ENCODE measurements at regions not wholly inside any gene's neighbourhood (a gene's known extent, or its start where the extent isn't known, plus 50 kb on each side); places are given as distances from the start of the nearest gene placed in this dataset.

- DNase-seq (ENCODE audit: low read depth): no peak
Observed at GRCh38 chr2:217271813-217272212, 411.9 kb upstream of the TNP1 start.

DNA sequence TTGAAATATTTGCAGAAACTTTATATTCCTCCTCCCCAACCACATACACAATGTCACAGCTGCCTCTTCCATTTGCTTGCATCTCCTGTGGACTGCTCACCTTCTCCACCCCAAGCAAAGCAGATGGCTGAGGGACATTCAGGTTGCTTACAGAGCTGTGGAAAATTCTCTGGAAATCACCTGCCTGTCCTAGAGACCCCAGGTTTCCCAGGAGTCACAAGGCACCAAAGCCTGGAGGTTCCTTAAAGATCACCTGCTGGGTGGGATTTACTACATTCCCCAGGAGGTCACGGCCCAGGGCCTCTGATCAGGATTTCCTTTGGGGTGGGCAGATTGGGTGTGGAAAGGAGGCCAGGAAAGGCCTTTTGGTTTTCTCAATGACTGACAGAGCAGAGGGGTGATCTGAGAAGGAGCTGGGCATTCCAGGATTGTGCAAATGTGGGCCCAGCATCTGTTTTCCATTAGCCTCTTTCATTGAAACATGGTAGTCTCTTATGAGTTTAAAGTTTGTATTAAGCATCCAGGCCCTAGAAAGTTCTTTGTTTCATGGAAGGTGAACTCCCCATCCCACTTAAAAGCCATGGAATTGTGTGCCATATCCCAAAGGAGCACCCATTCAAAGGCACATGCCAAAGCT, 410.7 kb upstream of the TNP1 start:
- DNase-seq (ENCODE audit: low read depth): no peak

- no peak for DNase-seq (ENCODE audit: low read depth)
Observed at GRCh38 chr2:217269701-217270484, 410.0 kb upstream of the TNP1 start.

DNA sequence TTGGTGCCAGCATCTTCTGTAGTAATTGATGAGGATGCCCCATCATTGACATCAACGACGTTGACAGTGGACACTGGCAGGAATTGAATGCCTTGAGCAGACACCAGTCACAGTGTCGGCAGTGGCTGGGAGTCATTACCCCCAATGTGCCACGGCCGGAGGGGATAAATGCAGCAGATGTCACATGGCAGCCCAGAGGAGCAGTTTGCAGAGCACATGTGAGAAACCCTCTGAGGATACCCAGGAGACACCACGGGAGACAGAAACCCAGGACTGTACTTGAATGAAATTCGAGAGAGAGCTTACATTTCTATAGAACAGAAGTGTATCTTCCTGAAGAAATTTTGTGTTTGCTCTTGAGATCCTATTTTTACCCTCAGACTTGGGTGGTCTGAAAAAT, 409.1 kb upstream of the TNP1 start:
- no peak for DNase-seq (ENCODE audit: low read depth)

GRCh38 chr2:217267758-217268157, 407.9 kb upstream of the TNP1 start:
- no peak for DNase-seq (ENCODE audit: low read depth)

DNA sequence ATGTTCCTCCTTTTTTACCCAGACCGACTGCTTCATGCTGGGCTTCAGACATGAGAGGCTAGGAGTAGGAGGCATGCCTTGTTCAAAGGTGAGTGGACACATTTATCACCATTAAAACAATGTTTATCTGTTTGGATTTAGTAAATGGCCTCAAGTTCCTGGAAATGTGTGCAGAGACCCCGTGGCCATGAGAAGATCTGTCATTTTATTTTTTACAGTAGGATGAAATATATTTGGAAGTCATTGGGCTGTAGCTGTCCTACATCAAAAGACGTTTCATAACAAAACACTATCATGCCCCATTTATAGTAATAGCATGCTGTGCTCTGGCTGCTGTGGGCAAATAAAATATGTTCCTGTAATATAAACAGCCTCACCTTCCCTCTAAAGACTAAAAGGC, 403.9 kb upstream of the TNP1 start:
- no peak for DNase-seq (ENCODE audit: low read depth)

GRCh38 chr2:217262911-217263310, 403.0 kb upstream of the TNP1 start:
- DNase-seq (ENCODE audit: low read depth): no peak

DNA sequence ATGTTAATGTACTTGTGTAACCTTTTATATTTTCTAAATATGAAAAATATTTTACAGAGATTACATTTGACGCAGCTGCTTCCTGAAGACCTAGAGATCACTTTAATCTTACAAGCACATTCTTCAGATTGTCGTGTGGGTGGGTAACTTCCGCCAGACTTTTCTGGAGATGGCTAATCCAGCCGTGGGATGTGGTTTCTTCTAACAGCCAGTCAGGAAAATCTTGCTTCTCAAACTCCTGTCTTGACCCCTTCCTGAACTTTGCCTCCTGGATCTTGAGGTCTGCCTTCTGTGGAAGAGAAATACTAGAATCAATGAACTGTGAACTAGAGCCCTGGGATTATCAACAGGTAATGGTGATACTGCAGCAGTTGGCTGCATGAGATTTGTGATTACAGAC, 401.6 kb upstream of the TNP1 start:
- no peak for DNase-seq (ENCODE audit: low read depth)

DNA sequence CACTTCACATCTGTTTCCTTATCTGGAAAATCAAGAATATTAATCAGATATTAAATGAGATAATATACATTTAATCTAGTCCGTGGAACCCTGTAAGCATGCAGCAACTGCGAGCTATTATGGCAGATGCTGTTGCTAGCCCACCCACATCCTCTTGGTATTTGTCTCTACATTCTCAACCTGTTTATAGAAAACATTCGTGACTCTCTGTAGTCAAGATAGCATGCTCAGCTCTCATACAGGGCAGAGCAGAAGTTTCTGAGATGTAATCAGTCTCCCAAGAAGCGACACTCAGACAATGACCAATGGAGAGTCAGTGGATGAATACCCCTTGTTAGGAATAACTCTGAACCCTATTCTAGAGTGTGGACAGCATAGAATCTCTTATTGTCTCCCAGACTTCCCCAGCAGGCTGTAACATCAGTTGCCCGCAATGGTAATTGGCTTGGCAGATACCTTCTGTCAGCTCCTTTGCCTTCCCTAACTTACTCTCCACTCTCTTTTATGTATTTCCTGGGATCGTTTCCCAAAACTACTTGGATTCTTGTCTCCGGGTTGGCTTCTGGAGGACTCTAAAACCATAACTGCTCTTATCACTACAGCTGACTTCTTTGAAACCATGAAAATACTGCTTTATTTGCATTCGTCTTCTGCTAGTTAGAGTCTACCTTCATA, 400.7 kb upstream of the TNP1 start:
- no peak for DNase-seq (ENCODE audit: low read depth)

DNA sequence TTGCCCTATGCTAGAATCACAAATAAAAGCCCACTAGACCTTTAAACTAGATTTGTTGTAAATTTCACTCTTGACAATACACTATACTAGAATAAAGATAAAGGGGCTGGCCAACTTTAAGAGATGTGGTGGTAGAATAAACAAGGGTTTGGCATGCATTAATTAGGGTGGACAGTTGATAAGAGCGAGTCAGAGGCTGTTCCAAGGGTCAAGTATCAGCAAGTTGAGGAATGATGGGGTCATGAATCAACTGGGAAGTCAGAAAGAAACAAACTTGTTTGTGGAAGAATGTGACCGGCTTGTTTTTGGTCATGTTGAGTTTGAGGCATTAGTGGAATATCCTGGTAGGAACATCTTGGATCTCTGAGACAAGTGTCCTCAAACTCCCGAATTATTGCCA, 398.3 kb upstream of the TNP1 start:
- no peak for DNase-seq (ENCODE audit: low read depth)

DNA sequence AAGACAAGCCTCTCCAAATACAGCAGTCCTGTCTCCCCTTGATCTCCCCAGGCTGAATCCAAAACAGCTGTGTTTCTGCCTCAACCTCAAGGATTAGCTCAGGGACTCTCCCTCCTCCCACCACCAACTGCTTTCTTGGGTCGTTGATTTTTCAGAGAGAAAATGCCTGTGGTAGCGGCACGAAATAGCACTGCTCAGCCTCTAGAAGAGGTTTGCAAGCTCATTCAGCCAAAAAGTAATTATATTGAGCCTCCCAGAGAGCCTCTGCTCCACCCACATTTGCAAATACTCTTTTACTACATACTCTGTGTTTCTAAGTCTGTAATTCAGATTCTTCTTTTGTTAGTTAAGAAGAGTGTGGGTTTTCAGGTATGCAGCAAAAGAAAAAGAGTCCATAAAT, 396.4 kb upstream of the TNP1 start:
- no peak for DNase-seq (ENCODE audit: low read depth)

- DNase-seq (ENCODE audit: low read depth): no peak
Observed at GRCh38 chr2:217254111-217254510, 394.2 kb upstream of the TNP1 start.

GRCh38 chr2:217252181-217252580, 392.3 kb upstream of the TNP1 start:
- DNase-seq (ENCODE audit: low read depth): no peak

DNA sequence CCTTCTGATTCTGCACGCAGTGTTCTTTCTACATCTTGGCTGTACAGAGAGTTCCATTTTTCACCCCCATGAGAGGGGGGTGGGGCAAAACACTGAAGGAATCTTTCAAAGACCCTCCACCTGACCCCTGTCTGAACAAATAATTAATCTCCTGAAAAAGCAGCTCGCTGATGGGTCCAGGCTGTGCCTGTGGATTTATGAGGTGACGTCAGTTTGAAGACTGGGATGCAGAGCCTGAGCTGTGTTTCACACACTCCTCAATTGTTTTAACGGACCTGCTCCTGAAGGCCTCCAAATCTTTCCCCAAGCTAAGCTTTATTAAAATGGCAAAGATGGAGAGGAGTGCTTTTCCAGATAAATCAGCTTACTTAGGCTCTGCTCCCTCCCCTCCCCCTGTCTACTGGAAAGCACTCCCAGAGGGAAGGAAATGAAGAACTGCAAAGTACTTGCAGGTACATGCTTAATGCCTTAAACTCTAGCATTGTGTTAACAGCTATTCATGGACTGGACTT, 390.2 kb upstream of the TNP1 start:
- DNase-seq (ENCODE audit: low read depth): no peak

DNA sequence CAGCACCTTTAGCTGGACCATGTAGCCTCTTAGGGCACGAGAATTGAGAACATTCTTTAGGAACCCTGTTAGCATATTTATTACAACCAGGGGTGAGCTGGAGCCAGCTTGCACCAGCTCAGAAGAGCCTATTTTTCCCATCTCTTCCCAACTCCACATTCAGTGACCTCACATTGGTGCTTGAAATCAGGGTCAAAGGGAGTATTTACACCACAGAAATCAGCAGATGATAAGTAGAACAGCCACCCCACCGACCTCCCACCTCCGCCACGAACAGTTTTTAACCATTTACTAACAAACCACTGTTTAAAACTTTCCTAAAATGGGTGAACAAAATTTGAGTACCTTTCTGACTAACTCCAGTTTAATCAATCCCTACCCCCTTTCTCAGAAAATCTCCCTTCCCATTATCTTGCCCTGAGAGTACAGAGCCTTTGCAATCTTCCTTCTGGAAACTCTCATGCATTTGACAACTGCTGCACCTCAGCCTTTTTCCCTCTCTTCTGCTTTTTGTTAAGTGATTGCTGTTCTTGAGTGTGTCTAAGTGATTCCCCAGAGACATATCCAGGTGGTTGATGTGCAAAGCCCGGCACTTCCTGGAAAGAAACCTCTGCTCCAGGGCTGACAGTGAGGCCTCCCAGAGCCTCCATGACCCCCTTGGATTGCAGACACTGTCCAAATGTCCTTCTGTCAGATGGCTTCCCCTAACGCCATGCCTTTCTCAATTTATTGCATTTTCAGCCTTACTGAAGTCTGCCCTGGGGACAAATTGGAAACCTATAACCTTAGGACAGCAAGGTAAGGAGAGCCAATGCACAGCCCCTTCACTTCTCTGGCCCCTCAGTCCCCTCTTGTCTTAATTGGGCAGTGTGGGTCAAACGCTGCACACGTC, 389.5 kb upstream of the TNP1 start:
- no peak for DNase-seq (ENCODE audit: low read depth)

GRCh38 chr2:217248312-217248935, 388.6 kb upstream of the TNP1 start:
- no peak for DNase-seq (ENCODE audit: low read depth)

- DNase-seq (ENCODE audit: low read depth): no peak
Observed at GRCh38 chr2:217247476-217247875, 387.6 kb upstream of the TNP1 start.

- no peak for DNase-seq (ENCODE audit: low read depth)
Observed at GRCh38 chr2:217246108-217246507, 386.2 kb upstream of the TNP1 start.

GRCh38 chr2:217244815-217245214, 385.0 kb upstream of the TNP1 start:
- DNase-seq (ENCODE audit: low read depth): no peak

GRCh38 chr2:217242947-217243346, 383.1 kb upstream of the TNP1 start:
- no peak for DNase-seq (ENCODE audit: low read depth)

GRCh38 chr2:217231724-217232123, 371.9 kb upstream of the TNP1 start:
- DNase-seq (ENCODE audit: low read depth): no peak

- no peak for DNase-seq (ENCODE audit: low read depth)
Observed at GRCh38 chr2:217231212-217231611, 371.3 kb upstream of the TNP1 start.
